Sigmoid colon (tissue), 6 donors: ENCODE measurements at regions not wholly inside any gene's neighbourhood (a gene's known extent, or its start where the extent isn't known, plus 50 kb on each side); places are given as distances from the start of the nearest gene placed in this dataset.

Experiments
- DNase-seq: peaks from one replicate; pipeline ENCODE4 v3.0.0-alpha.2; 2019
- H3K27ac ChIP-seq, 4 donors: fragments of 200-600 bp; sonication (generic); one replicate each; pipeline ENCODE4 v1.5.1; 2016 to 2019; ENCODE audit warnings: mild to moderate bottlenecking in 1 of 4
- H3K27me3 ChIP-seq, 3 donors: fragments of 200-600 bp; sonication (generic); one replicate each; pipeline ENCODE4 v1.5.1; 2019; ENCODE audit warnings: mild to moderate bottlenecking in 1 of 3
- H3K36me3 ChIP-seq, 4 donors: fragments of 200-600 bp; sonication (generic); one replicate each; pipeline ENCODE4 v1.5.1; 2016 to 2019
- H3K4me1 ChIP-seq, 4 donors: fragments of 200-600 bp; sonication (generic); one replicate each; pipeline ENCODE4 v1.5.1; 2017 to 2019
- H3K4me3 ChIP-seq, 4 donors: fragments of 200-600 bp; sonication (generic); one replicate each; pipeline ENCODE4 v1.5.1; 2017 to 2019; ENCODE audit warnings: mild to moderate bottlenecking in 2 of 4, moderate library complexity in 1 of 4
- H3K9me3 ChIP-seq, 4 donors: fragments of 200-600 bp in 3 of 4; sonication (generic) in 3 of 4; one replicate each; pipeline versions ENCODE4 v1.5.1 to v1.6.1; 2013 to 2019
- CTCF ChIP-seq, 4 experiments: fragments of 450-650 bp in 3 of 4; fragments of 200-600 bp in 1 of 4; IDR thresholded peaks; one replicate each; pipeline ENCODE4 v1.5.1; 2016 to 2019; ENCODE audit warnings: antibody characterized with exemption in 4 of 4, mild to moderate bottlenecking in 3 of 4, moderate library complexity in 2 of 4
- EP300 ChIP-seq, 4 donors: sonication (generic); formaldehyde crosslinking; IDR thresholded peaks; one replicate each; pipeline ENCODE4 v1.6.1; 2017; ENCODE audit warnings: antibody characterized with exemption in 4 of 4
- POLR2A ChIP-seq, 2 donors: fragments of 450-650 bp; IDR thresholded peaks; one replicate each; pipeline ENCODE4 v1.6.1; 2016; ENCODE audit warnings: antibody characterized with exemption in 2 of 2, mild to moderate bottlenecking in 2 of 2, moderate library complexity in 2 of 2
- POLR2AphosphoS5 ChIP-seq, 4 donors: sonication (generic); formaldehyde crosslinking; IDR thresholded peaks; one replicate each; pipeline ENCODE4 v1.6.1; 2017; ENCODE audit warnings: antibody characterized with exemption in 4 of 4
- WGBS, 2 donors: extraction: QIAGEN DNeasy Blood & Tissue Kit; methylation state at CpG; one replicate each; pipeline ENCODE4 v1.1.7; 2013; 5-methylcytosine and 5-hydroxymethylcytosine counted together
- intact Hi-C: fragments of 100-400 bp; cut with DNase I; formaldehyde crosslinking; loops from one replicate; pipeline ENCODE4 v1.15.1; 2023
- donor health status: healthy with polysubstance abuse.
- donor health status: healthy.

DNA sequence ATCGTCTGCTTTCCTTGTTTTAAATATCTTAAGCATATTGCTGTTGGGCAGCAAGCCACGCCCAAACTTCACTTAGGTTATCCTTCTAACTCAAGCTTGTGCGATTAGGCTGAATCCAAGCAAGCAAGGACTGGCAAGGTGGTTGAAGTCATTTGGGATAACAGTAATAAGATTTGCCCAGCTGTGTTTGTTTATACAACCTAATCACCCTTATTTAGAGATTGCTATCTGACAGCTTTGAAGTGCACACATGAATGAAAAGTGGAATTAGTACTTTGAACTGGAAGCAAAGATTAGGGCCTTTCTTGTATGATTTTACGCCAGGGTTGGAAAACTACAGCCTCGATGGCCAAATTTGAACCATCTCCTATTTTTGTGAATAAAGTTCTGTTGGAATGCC, 182.1 kb downstream of the ASB9 start:
- H3K4me3 ChIP-seq: no peak overlapping the region
- H3K36me3 ChIP-seq: no peaks in the 10 kb centered on the region
- H3K27me3 ChIP-seq: no peaks in the 10 kb centered on the region
- no peaks in the 10 kb centered on the region for H3K9me3 ChIP-seq
- no peak overlapping the region for H3K27ac ChIP-seq
- H3K4me1 ChIP-seq: no peaks in the 10 kb centered on the region
- intact Hi-C loops: no loop called here
- TF ChIP-seq CTCF (IDR thresholded peaks at IDR 0.05) (no peak), POLR2A (IDR thresholded peaks at IDR 0.05) (no peak), EP300 (IDR thresholded peaks at IDR 0.05) (no peak), POLR2AphosphoS5 (IDR thresholded peaks at IDR 0.05) (no peak)
- 19 to 68% methylated on average over 5 of the region's 5 CpGs for WGBS, 2 donors
- no peak for DNase-seq

DNA sequence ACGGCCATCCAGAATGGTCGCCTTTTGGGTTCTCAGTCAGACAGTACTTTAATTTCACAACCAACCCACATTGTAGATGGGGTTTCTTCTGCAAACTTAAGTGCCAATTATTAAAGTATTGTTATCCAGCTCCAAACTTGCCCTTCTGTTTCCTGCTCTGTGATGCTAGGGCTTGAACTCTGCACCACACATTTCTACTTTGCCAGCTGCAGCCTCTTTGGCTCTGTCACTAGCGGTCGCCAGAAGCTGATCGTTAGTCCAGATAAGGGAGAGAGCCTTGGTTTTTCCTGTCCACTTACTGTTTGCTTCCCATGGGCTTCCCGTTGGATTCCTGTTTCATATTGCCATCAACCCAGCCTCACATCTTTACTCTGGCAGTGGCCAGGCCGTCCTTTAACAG, 196.6 kb downstream of the ASB9 start:
- TF ChIP-seq EP300 (IDR thresholded peaks at IDR 0.05): no peak
- TF ChIP-seq CTCF (IDR thresholded peaks at IDR 0.05): no peak
- intact Hi-C loops: no loop called here
- no peak overlapping the region for H3K27ac ChIP-seq
- H3K4me1 ChIP-seq: no peaks in the 10 kb centered on the region
- no peaks in the 10 kb centered on the region for H3K9me3 ChIP-seq
- no peaks in the 10 kb centered on the region for H3K36me3 ChIP-seq
- WGBS, 2 donors: 60 to 87% methylated on average over 7 of the region's 7 CpGs
- no peaks in the 10 kb centered on the region for H3K27me3 ChIP-seq
- H3K4me3 ChIP-seq: no peak overlapping the region
- no peak for DNase-seq

- intact Hi-C loops: no loop called here
- no peak for TF ChIP-seq POLR2AphosphoS5 (IDR thresholded peaks at IDR 0.05)
- TF ChIP-seq POLR2A (IDR thresholded peaks at IDR 0.05): no peak
- TF ChIP-seq CTCF (IDR thresholded peaks at IDR 0.05): no peak
- TF ChIP-seq EP300 (IDR thresholded peaks at IDR 0.05): no peak
- no peak overlapping the region for H3K4me3 ChIP-seq
- no peak for DNase-seq
- no peaks in the 10 kb centered on the region for H3K27me3 ChIP-seq
- no peaks in the 10 kb centered on the region for H3K36me3 ChIP-seq
- H3K9me3 ChIP-seq: no peaks in the 10 kb centered on the region
- H3K4me1 ChIP-seq: no peaks in the 10 kb centered on the region
- no peak overlapping the region for H3K27ac ChIP-seq
- WGBS, 2 donors: 78 to 90% methylated on average over 3 of the region's 3 CpGs
Observed at GRCh38 chrX:15072880-15073279, 197.0 kb downstream of the ASB9 start.

- WGBS, 2 donors: 24 to 58% methylated on average over 3 of the region's 3 CpGs
- H3K9me3 ChIP-seq: no peaks in the 10 kb centered on the region
- no peaks in the 10 kb centered on the region for H3K27me3 ChIP-seq
- TF ChIP-seq EP300 (IDR thresholded peaks at IDR 0.05) (no peak), CTCF (IDR thresholded peaks at IDR 0.05) (no peak), POLR2A (IDR thresholded peaks at IDR 0.05) (no peak), POLR2AphosphoS5 (IDR thresholded peaks at IDR 0.05) (no peak)
- no peaks in the 10 kb centered on the region for H3K4me1 ChIP-seq
- intact Hi-C loops: no loop called here
- no peak overlapping the region for H3K27ac ChIP-seq
- no peak overlapping the region for H3K4me3 ChIP-seq
- DNase-seq: no peak
- no peaks in the 10 kb centered on the region for H3K36me3 ChIP-seq
Observed at GRCh38 chrX:15072259-15072658, 197.6 kb downstream of the ASB9 start.

DNA sequence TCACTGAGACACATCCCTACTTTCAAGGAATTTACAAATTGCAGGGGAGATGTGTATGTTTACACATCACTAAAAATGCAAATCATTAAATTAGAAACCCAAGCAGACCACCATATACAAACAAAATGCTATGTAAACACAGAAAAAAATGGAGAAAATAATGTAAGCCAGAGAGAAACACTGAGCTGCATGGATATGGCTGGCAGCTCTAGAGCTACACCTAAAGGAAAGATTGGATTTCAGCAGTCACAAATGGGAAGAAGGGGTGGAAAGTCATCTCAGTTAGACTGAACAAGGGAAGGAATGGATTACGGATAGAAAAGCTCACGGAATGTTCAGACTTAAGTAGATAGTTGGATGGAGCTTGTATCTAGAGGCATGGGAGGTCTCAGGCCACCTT, 186.3 kb downstream of the MOSPD2 start:
- Histone ChIP-seq H3K27ac (no peak overlapping the region), H3K9me3 (no peaks in the 10 kb centered on the region), H3K4me3 (no peak overlapping the region), H3K27me3 (no peaks in the 10 kb centered on the region), H3K36me3 (no peaks in the 10 kb centered on the region), H3K4me1 (no peaks in the 10 kb centered on the region)
- intact Hi-C loops: no loop called here
- WGBS, 2 donors: 78 to 92% methylated on average over 2 of the region's 2 CpGs
- no peak for DNase-seq
- TF ChIP-seq POLR2AphosphoS5 (IDR thresholded peaks at IDR 0.05): no peak
- TF ChIP-seq CTCF (IDR thresholded peaks at IDR 0.05): no peak
- no peak for TF ChIP-seq EP300 (IDR thresholded peaks at IDR 0.05)
- no peak for TF ChIP-seq POLR2A (IDR thresholded peaks at IDR 0.05)
